ENCODE measurements at regions not wholly inside any gene's neighbourhood (a gene's known extent, or its start where the extent isn't known, plus 50 kb on each side); places are given as distances from the start of the nearest gene placed in this dataset.

GRCh38 chr5:53275666-53276065 lies 166.1 kb upstream of the MOCS2 start:
- Histone ChIP-seq H3K9me3 (ENCODE audit: control insufficient read depth in 4 of 4, low read length in 3 of 4) (no peaks in the 10 kb centered on the region), H3K27me3 (ENCODE audit: control insufficient read depth in 4 of 4, insufficient read depth in 4 of 4, low read length in 3 of 4) (no peaks in the 10 kb centered on the region), H3K36me3 (ENCODE audit: control insufficient read depth in 4 of 4, insufficient read depth in 3 of 4, low read depth in 1 of 4, low read length in 3 of 4) (no peaks in the 10 kb centered on the region), H3K27ac (ENCODE audit: low read depth in 1 of 2, low read length in 2 of 2) (no peak overlapping the region), H3K4me3 (ENCODE audit: low read depth in 1 of 3, low read length in 3 of 3) (no peak overlapping the region), H3K9ac (ENCODE audit: low read depth in 1 of 2, low read length in 2 of 2) (no peak overlapping the region), H3K4me1 (ENCODE audit: control insufficient read depth in 4 of 4, insufficient read depth in 4 of 4, low read length in 3 of 4) (no peaks in the 10 kb centered on the region)
- WGBS: 93% methylated on average over 1 of the region's 1 CpG
- TF ChIP-seq SP1 (IDR thresholded peaks at IDR 0.05) (no peak), RAD21 (IDR thresholded peaks at IDR 0.05) (no peak), HNF4A (conservative IDR thresholded peaks at IDR 0.05) (no peak), EGR1 (IDR thresholded peaks at IDR 0.05; ENCODE audit: low read depth in 2 of 2) (no peak), FOXA1 (IDR thresholded peaks at IDR 0.05) (no peak)
- no peak for DNase-seq (ENCODE audit: low spot score)

DNA sequence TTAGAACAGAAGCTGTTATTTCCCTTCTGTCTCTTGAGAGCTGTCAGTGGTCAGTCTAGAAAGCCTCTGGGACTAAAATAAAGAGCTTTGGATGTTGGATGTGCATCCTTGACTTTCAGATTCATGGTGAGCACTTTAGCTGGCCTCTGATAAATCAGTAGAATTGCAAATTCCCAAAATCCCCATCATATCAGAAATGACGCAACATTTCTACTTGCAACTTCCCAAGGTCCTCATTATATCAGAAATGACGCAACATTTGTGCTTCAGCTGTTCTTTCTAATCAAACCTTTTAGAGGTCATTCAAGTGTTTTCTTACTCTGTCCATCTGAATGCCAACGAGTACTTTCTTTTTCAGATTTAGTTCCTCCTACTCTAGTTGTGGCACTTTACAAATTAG lies 167.3 kb upstream of the MOCS2 start:
- H3K36me3 ChIP-seq (ENCODE audit: control insufficient read depth in 4 of 4, insufficient read depth in 3 of 4, low read depth in 1 of 4, low read length in 3 of 4): no peaks in the 10 kb centered on the region
- no peaks in the 10 kb centered on the region for H3K27me3 ChIP-seq (ENCODE audit: control insufficient read depth in 4 of 4, insufficient read depth in 4 of 4, low read length in 3 of 4)
- no peak for TF ChIP-seq FOXA2 (IDR thresholded peaks at IDR 0.05)
- TF ChIP-seq JUND (IDR thresholded peaks at IDR 0.05): no peak
- TF ChIP-seq MAX (IDR thresholded peaks at IDR 0.05): no peak
- TF ChIP-seq ATF3 (IDR thresholded peaks at IDR 0.05): peak; percentile 14
- TF ChIP-seq HNF4A (conservative IDR thresholded peaks at IDR 0.05): no peak
- TF ChIP-seq RXRA (IDR thresholded peaks at IDR 0.05): no peak
- TF ChIP-seq REST (IDR thresholded peaks at IDR 0.05): no peak
- H3K27ac ChIP-seq (ENCODE audit: low read depth in 1 of 2, low read length in 2 of 2): no peak overlapping the region
- no peaks in the 10 kb centered on the region for H3K4me1 ChIP-seq (ENCODE audit: control insufficient read depth in 4 of 4, insufficient read depth in 4 of 4, low read length in 3 of 4)
- H3K9me3 ChIP-seq (ENCODE audit: control insufficient read depth in 4 of 4, low read length in 3 of 4): no peaks in the 10 kb centered on the region
- no peak for DNase-seq (ENCODE audit: low spot score)
- WGBS: 49% methylated on average over 3 of the region's 3 CpGs
- H3K4me3 ChIP-seq (ENCODE audit: low read depth in 1 of 3, low read length in 3 of 3): no peak overlapping the region
- H3K9ac ChIP-seq (ENCODE audit: low read depth in 1 of 2, low read length in 2 of 2): no peak overlapping the region

DNA sequence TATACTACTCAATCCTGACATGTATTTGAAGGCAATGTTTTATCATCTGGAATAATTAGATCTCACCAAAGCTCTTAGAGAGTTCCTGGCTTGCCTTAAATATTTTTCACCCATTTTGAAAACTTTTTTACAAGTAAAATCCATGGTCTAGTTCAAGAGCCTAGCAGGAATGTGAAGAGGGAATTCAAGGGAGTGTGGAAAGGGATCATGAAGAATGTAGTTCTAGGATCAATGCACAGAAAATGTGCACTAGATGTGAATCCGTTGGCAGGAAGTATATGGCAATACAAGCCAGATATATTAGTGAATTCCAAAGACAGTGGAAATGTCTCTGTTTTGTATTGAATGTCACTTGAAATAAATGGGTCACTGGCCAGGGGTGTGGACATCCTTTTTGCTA lies 167.9 kb upstream of the MOCS2 start:
- WGBS: 71% methylated on average over 1 of the region's 1 CpG
- Histone ChIP-seq H3K27ac (ENCODE audit: low read depth in 1 of 2, low read length in 2 of 2) (no peak overlapping the region), H3K9me3 (ENCODE audit: control insufficient read depth in 4 of 4, low read length in 3 of 4) (no peaks in the 10 kb centered on the region), H3K4me1 (ENCODE audit: control insufficient read depth in 4 of 4, insufficient read depth in 4 of 4, low read length in 3 of 4) (no peaks in the 10 kb centered on the region), H3K36me3 (ENCODE audit: control insufficient read depth in 4 of 4, insufficient read depth in 3 of 4, low read depth in 1 of 4, low read length in 3 of 4) (no peaks in the 10 kb centered on the region), H3K27me3 (ENCODE audit: control insufficient read depth in 4 of 4, insufficient read depth in 4 of 4, low read length in 3 of 4) (no peaks in the 10 kb centered on the region), H3K4me3 (ENCODE audit: low read depth in 1 of 3, low read length in 3 of 3) (no peak overlapping the region), H3K9ac (ENCODE audit: low read depth in 1 of 2, low read length in 2 of 2) (no peak overlapping the region)
- TF ChIP-seq RXRA (IDR thresholded peaks at IDR 0.05): no peak
- TF ChIP-seq, protein P1, sequence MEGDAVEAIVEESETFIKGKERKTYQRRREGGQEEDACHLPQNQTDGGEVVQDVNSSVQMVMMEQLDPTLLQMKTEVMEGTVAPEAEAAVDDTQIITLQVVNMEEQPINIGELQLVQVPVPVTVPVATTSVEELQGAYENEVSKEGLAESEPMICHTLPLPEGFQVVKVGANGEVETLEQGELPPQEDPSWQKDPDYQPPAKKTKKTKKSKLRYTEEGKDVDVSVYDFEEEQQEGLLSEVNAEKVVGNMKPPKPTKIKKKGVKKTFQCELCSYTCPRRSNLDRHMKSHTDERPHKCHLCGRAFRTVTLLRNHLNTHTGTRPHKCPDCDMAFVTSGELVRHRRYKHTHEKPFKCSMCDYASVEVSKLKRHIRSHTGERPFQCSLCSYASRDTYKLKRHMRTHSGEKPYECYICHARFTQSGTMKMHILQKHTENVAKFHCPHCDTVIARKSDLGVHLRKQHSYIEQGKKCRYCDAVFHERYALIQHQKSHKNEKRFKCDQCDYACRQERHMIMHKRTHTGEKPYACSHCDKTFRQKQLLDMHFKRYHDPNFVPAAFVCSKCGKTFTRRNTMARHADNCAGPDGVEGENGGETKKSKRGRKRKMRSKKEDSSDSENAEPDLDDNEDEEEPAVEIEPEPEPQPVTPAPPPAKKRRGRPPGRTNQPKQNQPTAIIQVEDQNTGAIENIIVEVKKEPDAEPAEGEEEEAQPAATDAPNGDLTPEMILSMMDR (IDR thresholded peaks at IDR 0.05; ENCODE audit: low read depth, low read length, missing input control): no peak
- no peak for TF ChIP-seq ATF3 (IDR thresholded peaks at IDR 0.05)
- no peak for DNase-seq (ENCODE audit: low spot score)

Data from liver (tissue), 8 donors.